ENCODE measurements at regions not wholly inside any gene's neighbourhood (a gene's known extent, or its start where the extent isn't known, plus 50 kb on each side); places are given as distances from the start of the nearest gene placed in this dataset.

DNA sequence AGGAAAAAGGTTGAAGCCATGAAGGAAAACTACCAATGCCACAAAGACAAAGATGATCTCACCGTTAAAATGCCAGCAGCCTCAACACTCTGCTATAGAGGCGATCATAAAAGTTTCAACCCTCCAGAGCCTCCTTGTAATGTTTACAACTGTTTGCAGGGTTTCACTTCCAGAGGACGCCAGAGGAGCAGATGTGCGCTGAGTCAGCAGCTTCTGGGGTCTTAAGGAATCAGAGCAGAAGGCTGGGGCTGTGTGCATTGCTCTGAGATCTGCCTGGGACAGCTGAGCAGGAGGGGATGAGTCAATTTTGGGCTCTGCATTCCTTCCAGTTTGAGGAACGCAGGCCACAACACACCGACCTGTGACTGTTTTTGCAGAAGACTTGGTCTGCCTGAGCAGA is 98.3 kb downstream of the TMEM130 start:
- H3K4me3 ChIP-seq (ENCODE audit: low read depth, low read length): no peak overlapping the region
- TF ChIP-seq CTCF (IDR thresholded peaks at IDR 0.05; ENCODE audit: low read depth, low read length): no peak

DNA sequence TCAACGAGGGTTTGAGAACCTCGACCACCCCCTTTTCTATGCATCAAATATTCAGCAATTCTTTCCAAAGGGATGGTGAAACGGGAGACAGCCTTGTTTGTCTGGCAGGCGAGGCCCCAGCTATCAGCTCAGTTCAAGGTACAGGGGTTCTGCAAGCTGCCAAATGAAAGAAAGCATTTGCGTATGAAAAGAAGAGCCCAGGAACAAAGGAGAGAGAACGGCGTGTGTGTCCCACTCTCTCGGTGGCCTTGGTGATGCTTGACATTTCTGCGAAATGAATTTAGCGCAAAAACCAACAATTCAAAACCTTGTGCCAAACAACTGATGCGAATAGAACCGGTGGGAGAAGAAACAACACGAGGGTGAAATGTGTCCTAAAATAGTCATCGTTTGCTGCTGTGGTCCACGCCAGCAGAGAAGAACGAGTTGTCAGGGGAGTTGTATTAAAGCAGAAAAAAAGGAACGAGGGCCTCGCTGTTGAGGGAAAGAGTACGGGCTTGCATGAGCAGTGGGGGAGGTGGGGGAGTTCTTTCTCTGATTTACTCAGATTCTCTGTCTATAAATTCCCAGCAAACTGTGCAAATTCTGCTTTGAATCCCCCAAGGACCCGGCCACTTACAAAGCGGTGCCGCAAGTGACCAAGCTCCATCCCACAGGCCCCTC is 97.7 kb downstream of the TMEM130 start:
- H3K4me3 ChIP-seq (ENCODE audit: low read depth, low read length): no peak overlapping the region
- TF ChIP-seq CTCF (IDR thresholded peaks at IDR 0.05; ENCODE audit: low read depth, low read length): no peak

- H3K4me3 ChIP-seq (ENCODE audit: low read depth, low read length): no peak overlapping the region
- TF ChIP-seq CTCF (IDR thresholded peaks at IDR 0.05; ENCODE audit: low read depth, low read length): no peak
Observed at GRCh38 chr7:98774884-98775283, 94.9 kb downstream of the TMEM130 start.

DNA sequence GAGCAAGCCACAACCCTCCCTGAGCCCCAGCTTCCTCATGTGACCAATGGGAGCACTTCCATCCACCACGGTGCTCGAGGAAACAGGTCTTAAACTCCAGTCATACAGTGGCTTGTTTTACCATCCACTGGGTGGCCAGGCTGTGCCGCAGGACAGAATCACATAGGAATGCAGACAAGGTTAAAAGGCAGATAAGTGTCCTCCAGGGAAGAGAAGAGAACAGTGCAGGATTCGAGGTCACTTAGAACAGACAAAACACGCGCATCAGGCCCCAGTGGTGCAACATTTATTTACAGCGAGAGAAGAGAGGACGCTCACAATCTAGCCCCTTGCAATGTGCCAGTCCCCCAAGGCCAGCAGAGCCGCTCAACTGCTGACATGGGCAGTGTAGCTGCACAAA is 92.8 kb downstream of the TMEM130 start:
- no peak overlapping the region for H3K4me3 ChIP-seq (ENCODE audit: low read depth, low read length)
- no peak for TF ChIP-seq CTCF (IDR thresholded peaks at IDR 0.05; ENCODE audit: low read depth, low read length)

- TF ChIP-seq CTCF (IDR thresholded peaks at IDR 0.05; ENCODE audit: low read depth, low read length): no peak
- H3K4me3 ChIP-seq (ENCODE audit: low read depth, low read length): no peak overlapping the region
Observed at GRCh38 chr7:98778421-98778820, 91.4 kb downstream of the TMEM130 start.

- no peak overlapping the region for H3K4me3 ChIP-seq (ENCODE audit: low read depth, low read length)
- TF ChIP-seq CTCF (IDR thresholded peaks at IDR 0.05; ENCODE audit: low read depth, low read length): no peak
Observed at GRCh38 chr7:98779800-98780587, 89.8 kb downstream of the TMEM130 start.

DNA sequence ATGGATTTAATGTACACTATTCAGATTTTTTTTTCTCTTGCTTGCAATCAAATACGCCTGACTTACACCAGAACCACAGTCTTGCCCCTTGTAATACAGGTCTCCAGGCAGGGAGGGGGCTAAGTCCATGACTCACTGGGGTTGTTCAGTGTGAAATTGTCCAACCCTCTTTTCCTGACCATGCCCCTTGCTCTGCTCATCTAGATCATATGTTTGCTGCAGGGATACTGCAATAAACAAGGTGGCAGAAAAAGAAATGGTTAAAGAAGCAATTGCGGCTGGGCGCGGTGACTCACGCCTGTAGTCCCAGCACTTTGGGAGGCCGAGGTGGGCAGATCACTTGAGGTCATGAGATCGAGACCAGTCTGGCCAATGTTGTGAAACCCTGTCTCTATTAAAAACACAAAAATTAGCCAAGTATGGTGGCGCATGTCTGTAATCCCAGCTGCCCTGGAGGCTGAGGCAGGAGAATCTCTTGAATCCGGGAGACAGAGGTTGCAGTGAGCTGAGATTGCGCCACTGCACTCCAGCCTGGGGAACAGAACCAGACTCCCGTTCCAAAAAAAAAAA is 85.5 kb downstream of the TMEM130 start:
- TF ChIP-seq CTCF (IDR thresholded peaks at IDR 0.05; ENCODE audit: low read depth, low read length): no peak
- H3K4me3 ChIP-seq (ENCODE audit: low read depth, low read length): no peak overlapping the region

Measured in WI38 (cell line).